Dermis blood vessel endothelial cell (primary cell): ENCODE measurements at regions not wholly inside any gene's neighbourhood (a gene's known extent, or its start where the extent isn't known, plus 50 kb on each side); places are given as distances from the start of the nearest gene placed in this dataset.

ENCODE experiments used
- DNase-seq: peaks from one replicate; pipeline ENCODE4 v3.0.0; 2010

- DNase-seq, result no peak
These were observed 129.1 kb upstream of the RAP2B start for GRCh38 chr3:153032891-153033290.

- no peak for DNase-seq
These were observed 125.2 kb upstream of the RAP2B start for GRCh38 chr3:153036846-153037245.

GRCh38 chr3:153038367-153038766 is 123.7 kb upstream of the RAP2B start:
- no peak for DNase-seq

GRCh38 chr3:153038779-153039178 is 123.2 kb upstream of the RAP2B start:
- peak; percentile 40 for DNase-seq

GRCh38 chr3:153041181-153041580 is 120.8 kb upstream of the RAP2B start:
- DNase-seq, result no peak

- DNase-seq, result no peak
These were observed 119.9 kb upstream of the RAP2B start for GRCh38 chr3:153042088-153042487.

GRCh38 chr3:153043729-153044328 is 118.2 kb upstream of the RAP2B start:
- peak; percentile 32 for DNase-seq

GRCh38 chr3:153045150-153045549 is 116.9 kb upstream of the RAP2B start:
- no peak for DNase-seq

- no peak for DNase-seq
These were observed 111.0 kb upstream of the RAP2B start for GRCh38 chr3:153050978-153051377.

GRCh38 chr3:153051427-153052095 is 110.5 kb upstream of the RAP2B start:
- peak; percentile 67 for DNase-seq

- peak; percentile 82 for DNase-seq
These were observed 109.9 kb upstream of the RAP2B start for GRCh38 chr3:153052096-153052460.

GRCh38 chr3:153055217-153055616 is 106.8 kb upstream of the RAP2B start:
- DNase-seq, result no peak

GRCh38 chr3:153055779-153056178 is 106.2 kb upstream of the RAP2B start:
- no peak for DNase-seq

- DNase-seq, result peak; percentile 11
These were observed 103.9 kb upstream of the RAP2B start for GRCh38 chr3:153058031-153058688.

- no peak for DNase-seq
These were observed 101.7 kb upstream of the RAP2B start for GRCh38 chr3:153060346-153060745.

GRCh38 chr3:153061938-153062528 is 100.0 kb upstream of the RAP2B start:
- no peak for DNase-seq

GRCh38 chr3:153063337-153063736 is 98.7 kb upstream of the RAP2B start:
- DNase-seq, result no peak

- no peak for DNase-seq
These were observed 95.0 kb upstream of the RAP2B start for GRCh38 chr3:153066983-153067382.

- no peak for DNase-seq
These were observed 92.2 kb upstream of the RAP2B start for GRCh38 chr3:153069598-153070510.

- DNase-seq, result no peak
These were observed 91.5 kb upstream of the RAP2B start for GRCh38 chr3:153070511-153070868.

GRCh38 chr3:153072382-153072781 is 89.6 kb upstream of the RAP2B start:
- DNase-seq, result no peak

- DNase-seq, result no peak
These were observed 89.2 kb upstream of the RAP2B start for GRCh38 chr3:153072856-153073255.

- DNase-seq, result no peak
These were observed 88.4 kb upstream of the RAP2B start for GRCh38 chr3:153073636-153074035.
